ENCODE measurements at regions not wholly inside any gene's neighbourhood (a gene's known extent, or its start where the extent isn't known, plus 50 kb on each side); places are given as distances from the start of the nearest gene placed in this dataset.

GRCh38 chr15:94546808-94547207 lies 315.4 kb downstream of the MCTP2 start:
- TF ChIP-seq EZH2 (IDR thresholded peaks at IDR 0.05; ENCODE audit: borderline replicate concordance, low read length): no peak
- no peak for TF ChIP-seq CTCF (IDR thresholded peaks at IDR 0.05; ENCODE audit: low read length)
